Neuronal stem cell (in vitro differentiated cells): ENCODE measurements at regions not wholly inside any gene's neighbourhood (a gene's known extent, or its start where the extent isn't known, plus 50 kb on each side); places are given as distances from the start of the nearest gene placed in this dataset.

ENCODE experiments used
- DNase-seq: peaks from one replicate; pipeline ENCODE4 v3.0.0-alpha.2; 2013; ENCODE audit warnings: low spot score
- H2AFZ ChIP-seq: one replicate; pipeline ENCODE4 v1.6.1; 2013; ENCODE audit warnings: mild to moderate bottlenecking, low read length, inconsistent platforms
- H2AK5ac ChIP-seq: 2 replicates; pipeline ENCODE4 v1.6.1; 2013; ENCODE audit warnings: low read depth, mild to moderate bottlenecking, inconsistent platforms, low read length, moderate library complexity, mixed read lengths
- H2BK120ac ChIP-seq: 2 replicates; pipeline ENCODE4 v1.6.1; 2013; ENCODE audit warnings: low read depth, mild to moderate bottlenecking, inconsistent platforms, low read length, moderate library complexity, mixed read lengths
- H2BK12ac ChIP-seq: one replicate; pipeline ENCODE4 v1.6.1; 2013; ENCODE audit warnings: low read length, inconsistent platforms
- H2BK15ac ChIP-seq: 2 replicates; pipeline ENCODE4 v1.6.1; 2013; ENCODE audit warnings: mild to moderate bottlenecking, low read length, inconsistent platforms, mixed read lengths
- H2BK5ac ChIP-seq: one replicate; pipeline ENCODE4 v1.6.1; 2013; ENCODE audit warnings: inconsistent platforms, mild to moderate bottlenecking, low read length, moderate library complexity
- H3K14ac ChIP-seq: one replicate; pipeline ENCODE4 v1.6.1; 2013; ENCODE audit warnings: low read length, inconsistent platforms
- H3K18ac ChIP-seq: 2 replicates; pipeline ENCODE4 v1.6.1; 2013; ENCODE audit warnings: low read length, inconsistent platforms
- H3K23ac ChIP-seq: 2 replicates; pipeline ENCODE4 v1.6.1; 2013; ENCODE audit warnings: low read depth, mild to moderate bottlenecking, mixed read lengths, low read length, inconsistent platforms; ENCODE audit not compliant: poor library complexity
- H3K27ac ChIP-seq: replicated peaks from 3 replicates; pipeline ENCODE4 v1.5.1; 2013; ENCODE audit warnings: low read length, inconsistent platforms
- H3K27me3 ChIP-seq, 3 experiments: 2 replicates each; pipeline ENCODE4 v1.6.1; 2013; ENCODE audit warnings: low read length in 3 of 3, mild to moderate bottlenecking in 2 of 3, inconsistent platforms in 1 of 3, low read depth in 1 of 3, mixed read lengths in 1 of 3, moderate library complexity in 1 of 3; ENCODE audit not compliant: control insufficient read depth in 3 of 3, insufficient read depth in 3 of 3
- H3K36me3 ChIP-seq, 2 donors: replicated peaks in 1 of 2; 2 replicates each; pipeline ENCODE4 v1.6.1; 2013; ENCODE audit warnings: low read length in 2 of 2; ENCODE audit not compliant: control insufficient read depth in 2 of 2, insufficient read depth in 2 of 2
- H3K4ac ChIP-seq: 2 replicates; pipeline ENCODE4 v1.6.1; 2013; ENCODE audit warnings: inconsistent platforms, mild to moderate bottlenecking, low read length, moderate library complexity
- H3K4me1 ChIP-seq, 2 donors: 1 replicate in 1 of 2; 2 replicates in 1 of 2; pipeline ENCODE4 v1.6.1; 2013; ENCODE audit warnings: low read length in 2 of 2, low read depth in 1 of 2; ENCODE audit not compliant: control insufficient read depth in 2 of 2, insufficient read depth in 1 of 2
- H3K4me2 ChIP-seq: one replicate; pipeline ENCODE4 v1.6.1; 2013; ENCODE audit warnings: mild to moderate bottlenecking, low read length, inconsistent platforms; ENCODE audit not compliant: insufficient read depth, poor library complexity, severe bottlenecking
- H3K4me3 ChIP-seq, 2 donors: 2 replicates each; pipeline ENCODE4 v1.5.1; 2013; ENCODE audit warnings: low read length in 2 of 2, mild to moderate bottlenecking in 2 of 2, inconsistent platforms in 1 of 2, moderate library complexity in 1 of 2
- H3K79me1 ChIP-seq: one replicate; pipeline ENCODE4 v1.6.1; 2013; ENCODE audit warnings: low read depth, mild to moderate bottlenecking, inconsistent platforms, low read length, moderate library complexity
- H3K9ac ChIP-seq: one replicate; pipeline ENCODE4 v1.6.1; 2013; ENCODE audit warnings: mild to moderate bottlenecking, low read depth, low read length, inconsistent platforms; ENCODE audit not compliant: poor library complexity
- H3K9me3 ChIP-seq, 2 donors: replicated peaks in 1 of 2; 2 replicates each; pipeline versions ENCODE3 to v1.6.1; 2013; ENCODE audit warnings: low read length in 2 of 2, mild to moderate bottlenecking in 2 of 2, inconsistent platforms in 1 of 2, low read depth in 1 of 2, mixed read lengths in 1 of 2, moderate library complexity in 1 of 2; ENCODE audit not compliant: control insufficient read depth in 2 of 2, insufficient read depth in 1 of 2
- H4K8ac ChIP-seq: one replicate; pipeline ENCODE4 v1.6.1; 2013; ENCODE audit warnings: low read depth, mild to moderate bottlenecking, inconsistent platforms, low read length, moderate library complexity
- H4K91ac ChIP-seq: one replicate; pipeline ENCODE4 v1.6.1; 2013; ENCODE audit warnings: low read length, low read depth, mild to moderate bottlenecking, inconsistent platforms; ENCODE audit not compliant: poor library complexity
- WGBS, 2 donors: extraction: QIAGEN DNeasy Blood & Tissue Kit; methylation state at CpG; one replicate each; pipeline ENCODE4 v1.1.7; 2013; ENCODE audit warnings: missing lambda C conversion rate in 2 of 2, mixed read lengths in 1 of 2; ENCODE audit not compliant: insufficient read length in 2 of 2, insufficient replicate concordance in 1 of 2; ENCODE audit errors: extremely low coverage in 2 of 2; 5-methylcytosine and 5-hydroxymethylcytosine counted together

GRCh38 chr6:144710207-144710606 is 425.1 kb downstream of the UTRN start:
- Histone ChIP-seq H3K14ac (no peak overlapping the region), H4K91ac (no peak overlapping the region), H3K36me3 (no peaks in the 10 kb centered on the region), H3K23ac (no peak overlapping the region), H3K27me3 (no peaks in the 10 kb centered on the region), H3K9ac (no peak overlapping the region), H3K4me2 (no peak overlapping the region), H3K9me3 (no peaks in the 10 kb centered on the region), H2BK12ac (no peak overlapping the region), H3K18ac (no peak overlapping the region), H2AK5ac (no peak overlapping the region), H3K4me3 (no peak overlapping the region), H4K8ac (no peak overlapping the region), H2BK120ac (no peak overlapping the region), H2AFZ (no peak overlapping the region), H3K27ac (no peak overlapping the region), H3K4me1 (peaks cover 0 to 2% of the 10 kb centered on the region in 2 donors), H3K79me1 (no peaks in the 10 kb centered on the region), H2BK5ac (no peak overlapping the region), H2BK15ac (no peak overlapping the region), H3K4ac (no peak overlapping the region)
- WGBS, 2 donors = no CpG with 5 or more reads among the region's 3 CpGs
- DNase-seq = no peak

- H3K27me3 ChIP-seq = no peaks in the 10 kb centered on the region
- H2BK5ac ChIP-seq = no peak overlapping the region
- no peak overlapping the region for H3K18ac ChIP-seq
- H3K79me1 ChIP-seq = no peaks in the 10 kb centered on the region
- H2BK120ac ChIP-seq = no peak overlapping the region
- H2BK15ac ChIP-seq = no peak overlapping the region
- H3K14ac ChIP-seq = no peak overlapping the region
- H3K27ac ChIP-seq = no peak overlapping the region
- no CpG with 5 or more reads among the region's 2 CpGs for WGBS, 2 donors
- H2AFZ ChIP-seq = no peak overlapping the region
- H3K4me1 ChIP-seq = peaks cover 0 to 8% of the 10 kb centered on the region in 2 donors
- no peak for DNase-seq
- H3K36me3 ChIP-seq = no peaks in the 10 kb centered on the region
- no peak overlapping the region for H3K4ac ChIP-seq
- H3K9ac ChIP-seq = no peak overlapping the region
- no peaks in the 10 kb centered on the region for H3K9me3 ChIP-seq
- no peak overlapping the region for H2BK12ac ChIP-seq
- H3K23ac ChIP-seq = no peak overlapping the region
- no peak overlapping the region for H2AK5ac ChIP-seq
- H3K4me3 ChIP-seq = no peak overlapping the region
- no peak overlapping the region for H3K4me2 ChIP-seq
- H4K8ac ChIP-seq = no peak overlapping the region
- no peak overlapping the region for H4K91ac ChIP-seq
Observed at GRCh38 chr6:144711661-144712060, 426.5 kb downstream of the UTRN start.

- Histone ChIP-seq H3K27ac (no peak overlapping the region), H3K4me1 (peaks cover 0 to 8% of the 10 kb centered on the region in 2 donors), H3K9me3 (no peaks in the 10 kb centered on the region), H2BK15ac (no peak overlapping the region), H3K18ac (no peak overlapping the region), H3K14ac (no peak overlapping the region), H4K91ac (no peak overlapping the region), H3K23ac (no peak overlapping the region), H2AK5ac (no peak overlapping the region), H2BK120ac (no peak overlapping the region), H2BK5ac (no peak overlapping the region), H3K4ac (no peak overlapping the region), H3K4me3 (no peak overlapping the region), H3K79me1 (no peaks in the 10 kb centered on the region), H3K9ac (no peak overlapping the region), H2AFZ (no peak overlapping the region), H3K36me3 (no peaks in the 10 kb centered on the region), H4K8ac (no peak overlapping the region), H3K27me3 (no peaks in the 10 kb centered on the region), H3K4me2 (no peak overlapping the region), H2BK12ac (no peak overlapping the region)
- no CpG with 5 or more reads among the region's 1 CpG for WGBS, 2 donors
- DNase-seq = no peak
Observed at GRCh38 chr6:144712541-144712940, 427.4 kb downstream of the UTRN start.

- no CpG with 5 or more reads among the region's 2 CpGs for WGBS, 2 donors
Observed at GRCh38 chr6:144714021-144714712, 429.0 kb downstream of the UTRN start.

More at GRCh38 chr6:144714021-144714712, 429.0 kb downstream of the UTRN start:
- H2AFZ ChIP-seq = no peak overlapping the region
- H4K8ac ChIP-seq = no peak overlapping the region
- H3K4me2 ChIP-seq = no peak overlapping the region
- DNase-seq = no peak
- H2BK15ac ChIP-seq = no peak overlapping the region
- H3K79me1 ChIP-seq = no peaks in the 10 kb centered on the region
- H2BK120ac ChIP-seq = no peak overlapping the region
- no peak overlapping the region for H3K4me3 ChIP-seq
- H3K14ac ChIP-seq = no peak overlapping the region
- no peak overlapping the region for H2AK5ac ChIP-seq
- H3K9me3 ChIP-seq = no peaks in the 10 kb centered on the region
- no peak overlapping the region for H2BK12ac ChIP-seq
- H3K4me1 ChIP-seq = peaks cover 0 to 6% of the 10 kb centered on the region in 2 donors
- no peak overlapping the region for H4K91ac ChIP-seq
- no peak overlapping the region for H3K9ac ChIP-seq
- no peak overlapping the region for H3K18ac ChIP-seq
- no peak overlapping the region for H3K27ac ChIP-seq
- H3K27me3 ChIP-seq = no peaks in the 10 kb centered on the region
- no peak overlapping the region for H2BK5ac ChIP-seq
- H3K4ac ChIP-seq = no peak overlapping the region
- H3K23ac ChIP-seq = no peak overlapping the region
- no peaks in the 10 kb centered on the region for H3K36me3 ChIP-seq
